ENCODE measurements at regions not wholly inside any gene's neighbourhood (a gene's known extent, or its start where the extent isn't known, plus 50 kb on each side); places are given as distances from the start of the nearest gene placed in this dataset.

DNA sequence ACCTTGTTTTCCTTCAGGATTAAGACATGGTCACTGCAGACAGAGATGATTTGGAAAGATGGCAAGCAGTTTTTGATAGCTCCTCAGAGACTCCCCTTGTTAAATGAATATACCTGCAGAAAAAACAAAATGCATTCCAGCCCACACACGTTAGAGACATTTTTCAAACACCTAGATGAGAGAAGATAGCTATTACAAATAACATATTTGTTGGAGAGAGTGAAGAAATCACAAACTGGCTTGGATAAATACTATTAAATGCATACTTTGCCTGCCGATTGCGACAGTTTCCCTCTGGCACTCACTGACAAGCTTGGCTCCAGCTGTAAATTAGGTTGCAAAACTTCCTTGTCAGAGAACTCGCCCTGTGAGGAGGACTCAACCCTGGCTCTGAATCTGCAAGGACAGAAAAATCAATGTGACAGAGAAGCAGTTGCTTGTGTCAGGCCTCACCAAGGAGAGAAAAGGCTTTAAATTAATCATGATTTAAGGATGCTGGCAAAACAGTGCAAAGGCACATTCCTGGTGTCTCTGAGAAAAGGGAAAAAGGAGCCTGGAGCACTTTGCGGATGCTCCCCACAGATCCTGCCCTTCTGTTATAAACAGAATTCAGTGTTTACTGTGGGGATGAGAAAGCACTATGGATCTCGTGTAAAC is 423.7 kb upstream of the MARCKS start (continued):
- TF ChIP-seq, protein P1, sequence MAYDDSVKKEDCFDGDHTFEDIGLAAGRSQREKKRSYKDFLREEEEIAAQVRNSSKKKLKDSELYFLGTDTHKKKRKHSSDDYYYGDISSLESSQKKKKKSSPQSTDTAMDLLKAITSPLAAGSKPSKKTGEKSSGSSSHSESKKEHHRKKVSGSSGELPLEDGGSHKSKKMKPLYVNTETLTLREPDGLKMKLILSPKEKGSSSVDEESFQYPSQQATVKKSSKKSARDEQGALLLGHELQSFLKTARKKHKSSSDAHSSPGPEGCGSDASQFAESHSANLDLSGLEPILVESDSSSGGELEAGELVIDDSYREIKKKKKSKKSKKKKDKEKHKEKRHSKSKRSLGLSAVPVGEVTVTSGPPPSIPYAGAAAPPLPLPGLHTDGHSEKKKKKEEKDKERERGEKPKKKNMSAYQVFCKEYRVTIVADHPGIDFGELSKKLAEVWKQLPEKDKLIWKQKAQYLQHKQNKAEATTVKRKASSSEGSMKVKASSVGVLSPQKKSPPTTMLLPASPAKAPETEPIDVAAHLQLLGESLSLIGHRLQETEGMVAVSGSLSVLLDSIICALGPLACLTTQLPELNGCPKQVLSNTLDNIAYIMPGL (CRISPR knock-in tag; IDR thresholded peaks at IDR 0.05; ENCODE audit: borderline replicate concordance), result no peak
- no peak for TF ChIP-seq HEYL (CRISPR knock-in tag; IDR thresholded peaks at IDR 0.05)
- no peak for TF ChIP-seq MAZ (IDR thresholded peaks at IDR 0.05; ENCODE audit: borderline replicate concordance, low read depth, low read length)
- no peak for TF ChIP-seq RCOR1 (IDR thresholded peaks at IDR 0.05; ENCODE audit: low read depth, low read length)
- no peak for TF ChIP-seq EHMT2 (IDR thresholded peaks at IDR 0.05; ENCODE audit: low read depth)
- TF ChIP-seq CHD4 (IDR thresholded peaks at IDR 0.05; ENCODE audit: borderline replicate concordance), result no peak
- TF ChIP-seq RARB (CRISPR knock-in tag; IDR thresholded peaks at IDR 0.05), result no peak
- TF ChIP-seq JUN (IDR thresholded peaks at IDR 0.05), result peak; percentile 73; a peak in 4 of 5 replicates
- no peak for TF ChIP-seq FOSL2 (IDR thresholded peaks at IDR 0.05)
- TF ChIP-seq FOSL2 (CRISPR knock-in tag; IDR thresholded peaks at IDR 0.05), result no peak
- TF ChIP-seq NPAS2 (CRISPR knock-in tag; IDR thresholded peaks at IDR 0.05; ENCODE audit: borderline replicate concordance), result no peak
- no peak for TF ChIP-seq PHF8 (IDR thresholded peaks at IDR 0.05; ENCODE audit: borderline replicate concordance, low read depth)
- TF ChIP-seq, protein P2, sequence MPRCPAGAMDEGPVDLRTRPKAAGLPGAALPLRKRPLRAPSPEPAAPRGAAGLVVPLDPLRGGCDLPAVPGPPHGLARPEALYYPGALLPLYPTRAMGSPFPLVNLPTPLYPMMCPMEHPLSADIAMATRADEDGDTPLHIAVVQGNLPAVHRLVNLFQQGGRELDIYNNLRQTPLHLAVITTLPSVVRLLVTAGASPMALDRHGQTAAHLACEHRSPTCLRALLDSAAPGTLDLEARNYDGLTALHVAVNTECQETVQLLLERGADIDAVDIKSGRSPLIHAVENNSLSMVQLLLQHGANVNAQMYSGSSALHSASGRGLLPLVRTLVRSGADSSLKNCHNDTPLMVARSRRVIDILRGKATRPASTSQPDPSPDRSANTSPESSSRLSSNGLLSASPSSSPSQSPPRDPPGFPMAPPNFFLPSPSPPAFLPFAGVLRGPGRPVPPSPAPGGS (IDR thresholded peaks at IDR 0.05), result peak; percentile 69; the same call in 1 of the 3 replicates
- TF ChIP-seq, protein P3, sequence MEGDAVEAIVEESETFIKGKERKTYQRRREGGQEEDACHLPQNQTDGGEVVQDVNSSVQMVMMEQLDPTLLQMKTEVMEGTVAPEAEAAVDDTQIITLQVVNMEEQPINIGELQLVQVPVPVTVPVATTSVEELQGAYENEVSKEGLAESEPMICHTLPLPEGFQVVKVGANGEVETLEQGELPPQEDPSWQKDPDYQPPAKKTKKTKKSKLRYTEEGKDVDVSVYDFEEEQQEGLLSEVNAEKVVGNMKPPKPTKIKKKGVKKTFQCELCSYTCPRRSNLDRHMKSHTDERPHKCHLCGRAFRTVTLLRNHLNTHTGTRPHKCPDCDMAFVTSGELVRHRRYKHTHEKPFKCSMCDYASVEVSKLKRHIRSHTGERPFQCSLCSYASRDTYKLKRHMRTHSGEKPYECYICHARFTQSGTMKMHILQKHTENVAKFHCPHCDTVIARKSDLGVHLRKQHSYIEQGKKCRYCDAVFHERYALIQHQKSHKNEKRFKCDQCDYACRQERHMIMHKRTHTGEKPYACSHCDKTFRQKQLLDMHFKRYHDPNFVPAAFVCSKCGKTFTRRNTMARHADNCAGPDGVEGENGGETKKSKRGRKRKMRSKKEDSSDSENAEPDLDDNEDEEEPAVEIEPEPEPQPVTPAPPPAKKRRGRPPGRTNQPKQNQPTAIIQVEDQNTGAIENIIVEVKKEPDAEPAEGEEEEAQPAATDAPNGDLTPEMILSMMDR (IDR thresholded peaks at IDR 0.05), result no peak
- TF ChIP-seq ESRRA (IDR thresholded peaks at IDR 0.05; ENCODE audit: borderline replicate concordance, low read length), result no peak
- TF ChIP-seq KDM5A (IDR thresholded peaks at IDR 0.05), result no peak
- TF ChIP-seq RFX5 (IDR thresholded peaks at IDR 0.05), result no peak
- TF ChIP-seq TP53 (CRISPR knock-in tag; IDR thresholded peaks at IDR 0.05), result no peak
- no peak for TF ChIP-seq KDM1A (IDR thresholded peaks at IDR 0.05; ENCODE audit: low read depth)
- TF ChIP-seq, protein P4, sequence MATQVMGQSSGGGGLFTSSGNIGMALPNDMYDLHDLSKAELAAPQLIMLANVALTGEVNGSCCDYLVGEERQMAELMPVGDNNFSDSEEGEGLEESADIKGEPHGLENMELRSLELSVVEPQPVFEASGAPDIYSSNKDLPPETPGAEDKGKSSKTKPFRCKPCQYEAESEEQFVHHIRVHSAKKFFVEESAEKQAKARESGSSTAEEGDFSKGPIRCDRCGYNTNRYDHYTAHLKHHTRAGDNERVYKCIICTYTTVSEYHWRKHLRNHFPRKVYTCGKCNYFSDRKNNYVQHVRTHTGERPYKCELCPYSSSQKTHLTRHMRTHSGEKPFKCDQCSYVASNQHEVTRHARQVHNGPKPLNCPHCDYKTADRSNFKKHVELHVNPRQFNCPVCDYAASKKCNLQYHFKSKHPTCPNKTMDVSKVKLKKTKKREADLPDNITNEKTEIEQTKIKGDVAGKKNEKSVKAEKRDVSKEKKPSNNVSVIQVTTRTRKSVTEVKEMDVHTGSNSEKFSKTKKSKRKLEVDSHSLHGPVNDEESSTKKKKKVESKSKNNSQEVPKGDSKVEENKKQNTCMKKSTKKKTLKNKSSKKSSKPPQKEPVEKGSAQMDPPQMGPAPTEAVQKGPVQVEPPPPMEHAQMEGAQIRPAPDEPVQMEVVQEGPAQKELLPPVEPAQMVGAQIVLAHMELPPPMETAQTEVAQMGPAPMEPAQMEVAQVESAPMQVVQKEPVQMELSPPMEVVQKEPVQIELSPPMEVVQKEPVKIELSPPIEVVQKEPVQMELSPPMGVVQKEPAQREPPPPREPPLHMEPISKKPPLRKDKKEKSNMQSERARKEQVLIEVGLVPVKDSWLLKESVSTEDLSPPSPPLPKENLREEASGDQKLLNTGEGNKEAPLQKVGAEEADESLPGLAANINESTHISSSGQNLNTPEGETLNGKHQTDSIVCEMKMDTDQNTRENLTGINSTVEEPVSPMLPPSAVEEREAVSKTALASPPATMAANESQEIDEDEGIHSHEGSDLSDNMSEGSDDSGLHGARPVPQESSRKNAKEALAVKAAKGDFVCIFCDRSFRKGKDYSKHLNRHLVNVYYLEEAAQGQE (IDR thresholded peaks at IDR 0.05), result no peak
- no peak for TF ChIP-seq MAFK (IDR thresholded peaks at IDR 0.05; ENCODE audit: partially characterized antibody)
- no peak for TF ChIP-seq POLR2A (IDR thresholded peaks at IDR 0.05; ENCODE audit: low read length)
- TF ChIP-seq, protein P5, sequence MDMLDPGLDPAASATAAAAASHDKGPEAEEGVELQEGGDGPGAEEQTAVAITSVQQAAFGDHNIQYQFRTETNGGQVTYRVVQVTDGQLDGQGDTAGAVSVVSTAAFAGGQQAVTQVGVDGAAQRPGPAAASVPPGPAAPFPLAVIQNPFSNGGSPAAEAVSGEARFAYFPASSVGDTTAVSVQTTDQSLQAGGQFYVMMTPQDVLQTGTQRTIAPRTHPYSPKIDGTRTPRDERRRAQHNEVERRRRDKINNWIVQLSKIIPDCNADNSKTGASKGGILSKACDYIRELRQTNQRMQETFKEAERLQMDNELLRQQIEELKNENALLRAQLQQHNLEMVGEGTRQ (IDR thresholded peaks at IDR 0.05), result no peak
- TF ChIP-seq JUNB (IDR thresholded peaks at IDR 0.05), result peak; percentile 71; the same call in 1 of the 2 replicates
- TF ChIP-seq CEBPB (IDR thresholded peaks at IDR 0.05), result peak; percentile 97
- TF ChIP-seq HOXA7 (CRISPR knock-in tag; IDR thresholded peaks at IDR 0.05), result no peak
- TF ChIP-seq, protein P6, sequence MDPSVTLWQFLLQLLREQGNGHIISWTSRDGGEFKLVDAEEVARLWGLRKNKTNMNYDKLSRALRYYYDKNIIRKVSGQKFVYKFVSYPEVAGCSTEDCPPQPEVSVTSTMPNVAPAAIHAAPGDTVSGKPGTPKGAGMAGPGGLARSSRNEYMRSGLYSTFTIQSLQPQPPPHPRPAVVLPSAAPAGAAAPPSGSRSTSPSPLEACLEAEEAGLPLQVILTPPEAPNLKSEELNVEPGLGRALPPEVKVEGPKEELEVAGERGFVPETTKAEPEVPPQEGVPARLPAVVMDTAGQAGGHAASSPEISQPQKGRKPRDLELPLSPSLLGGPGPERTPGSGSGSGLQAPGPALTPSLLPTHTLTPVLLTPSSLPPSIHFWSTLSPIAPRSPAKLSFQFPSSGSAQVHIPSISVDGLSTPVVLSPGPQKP (IDR thresholded peaks at IDR 0.05; ENCODE audit: low read depth, low read length), result no peak
- TF ChIP-seq, protein P7, sequence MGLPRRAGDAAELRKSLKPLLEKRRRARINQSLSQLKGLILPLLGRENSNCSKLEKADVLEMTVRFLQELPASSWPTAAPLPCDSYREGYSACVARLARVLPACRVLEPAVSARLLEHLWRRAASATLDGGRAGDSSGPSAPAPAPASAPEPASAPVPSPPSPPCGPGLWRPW (IDR thresholded peaks at IDR 0.05), result peak; percentile 93
- TF ChIP-seq, protein P8, sequence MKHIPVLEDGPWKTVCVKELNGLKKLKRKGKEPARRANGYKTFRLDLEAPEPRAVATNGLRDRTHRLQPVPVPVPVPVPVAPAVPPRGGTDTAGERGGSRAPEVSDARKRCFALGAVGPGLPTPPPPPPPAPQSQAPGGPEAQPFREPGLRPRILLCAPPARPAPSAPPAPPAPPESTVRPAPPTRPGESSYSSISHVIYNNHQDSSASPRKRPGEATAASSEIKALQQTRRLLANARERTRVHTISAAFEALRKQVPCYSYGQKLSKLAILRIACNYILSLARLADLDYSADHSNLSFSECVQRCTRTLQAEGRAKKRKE (CRISPR knock-in tag; IDR thresholded peaks at IDR 0.05; ENCODE audit: low read depth), result no peak
- no peak for TF ChIP-seq FOSB (CRISPR knock-in tag; IDR thresholded peaks at IDR 0.05)

Measured in A549 (cell line).